RWPE1 (cell line): ENCODE measurements at regions not wholly inside any gene's neighbourhood (a gene's known extent, or its start where the extent isn't known, plus 50 kb on each side); places are given as distances from the start of the nearest gene placed in this dataset.
A peak's percentile ranks its signal among the peaks of the same experiment; 100 is the strongest.

ENCODE experiments used
- CTCF ChIA-PET: fragments of 350-600 bp; sonication (Branson Sonifier 250); formaldehyde crosslinking; extraction: SDS; loops from one replicate; lab custom pipeline; 2021; lab: Yijun Ruan, JAX
- POLR2A ChIA-PET: fragments of 400-600 bp; formaldehyde crosslinking; extraction: SDS; loops from one replicate; lab custom pipeline; 2020; ENCODE audit warnings: antibody characterized with exemption; ENCODE audit not compliant: low non-redundant PET; lab: Yijun Ruan, JAX
- DNase-seq: peaks from one replicate; pipeline ENCODE4 v3.0.0; 2012; ENCODE audit warnings: low spot score
- H3K27ac ChIP-seq: fragments of 450-650 bp; 2 replicates; pipeline ENCODE4 v1.5.1; 2017
- TF ChIP-seq, protein P1 (sequence below): fragments of 450-650 bp; conservative IDR thresholded peaks from 2 replicates; pipeline ENCODE4 v1.5.1; 2017; ENCODE audit warnings: low read depth, mild to moderate bottlenecking

DNA sequence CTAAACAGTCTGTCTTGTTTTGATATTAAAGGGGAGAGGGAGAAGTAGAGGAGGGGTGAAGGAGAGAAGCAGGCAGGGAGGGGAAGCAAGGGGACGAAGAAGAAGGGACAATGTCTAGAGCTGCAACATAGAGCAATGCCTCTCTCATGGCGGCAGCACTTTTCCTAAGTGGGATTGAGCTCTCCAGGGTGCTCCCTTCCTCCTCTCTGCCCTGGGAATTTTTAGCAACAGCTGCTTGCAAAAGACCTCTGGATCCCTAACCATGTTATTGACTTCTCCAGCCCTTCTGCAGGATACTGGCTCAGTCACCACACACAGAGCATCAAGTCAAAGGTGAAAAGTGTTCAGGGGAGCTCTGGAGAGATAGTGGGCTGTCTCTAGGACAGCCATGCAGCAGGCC is 734.9 kb downstream of the EPHA4 start:
- CTCF ChIA-PET: no interaction called here
- no peak overlapping the region for H3K27ac ChIP-seq
- TF ChIP-seq, protein P1, sequence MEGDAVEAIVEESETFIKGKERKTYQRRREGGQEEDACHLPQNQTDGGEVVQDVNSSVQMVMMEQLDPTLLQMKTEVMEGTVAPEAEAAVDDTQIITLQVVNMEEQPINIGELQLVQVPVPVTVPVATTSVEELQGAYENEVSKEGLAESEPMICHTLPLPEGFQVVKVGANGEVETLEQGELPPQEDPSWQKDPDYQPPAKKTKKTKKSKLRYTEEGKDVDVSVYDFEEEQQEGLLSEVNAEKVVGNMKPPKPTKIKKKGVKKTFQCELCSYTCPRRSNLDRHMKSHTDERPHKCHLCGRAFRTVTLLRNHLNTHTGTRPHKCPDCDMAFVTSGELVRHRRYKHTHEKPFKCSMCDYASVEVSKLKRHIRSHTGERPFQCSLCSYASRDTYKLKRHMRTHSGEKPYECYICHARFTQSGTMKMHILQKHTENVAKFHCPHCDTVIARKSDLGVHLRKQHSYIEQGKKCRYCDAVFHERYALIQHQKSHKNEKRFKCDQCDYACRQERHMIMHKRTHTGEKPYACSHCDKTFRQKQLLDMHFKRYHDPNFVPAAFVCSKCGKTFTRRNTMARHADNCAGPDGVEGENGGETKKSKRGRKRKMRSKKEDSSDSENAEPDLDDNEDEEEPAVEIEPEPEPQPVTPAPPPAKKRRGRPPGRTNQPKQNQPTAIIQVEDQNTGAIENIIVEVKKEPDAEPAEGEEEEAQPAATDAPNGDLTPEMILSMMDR: no peak
- POLR2A ChIA-PET: no interaction called here
- DNase-seq: no peak

DNA sequence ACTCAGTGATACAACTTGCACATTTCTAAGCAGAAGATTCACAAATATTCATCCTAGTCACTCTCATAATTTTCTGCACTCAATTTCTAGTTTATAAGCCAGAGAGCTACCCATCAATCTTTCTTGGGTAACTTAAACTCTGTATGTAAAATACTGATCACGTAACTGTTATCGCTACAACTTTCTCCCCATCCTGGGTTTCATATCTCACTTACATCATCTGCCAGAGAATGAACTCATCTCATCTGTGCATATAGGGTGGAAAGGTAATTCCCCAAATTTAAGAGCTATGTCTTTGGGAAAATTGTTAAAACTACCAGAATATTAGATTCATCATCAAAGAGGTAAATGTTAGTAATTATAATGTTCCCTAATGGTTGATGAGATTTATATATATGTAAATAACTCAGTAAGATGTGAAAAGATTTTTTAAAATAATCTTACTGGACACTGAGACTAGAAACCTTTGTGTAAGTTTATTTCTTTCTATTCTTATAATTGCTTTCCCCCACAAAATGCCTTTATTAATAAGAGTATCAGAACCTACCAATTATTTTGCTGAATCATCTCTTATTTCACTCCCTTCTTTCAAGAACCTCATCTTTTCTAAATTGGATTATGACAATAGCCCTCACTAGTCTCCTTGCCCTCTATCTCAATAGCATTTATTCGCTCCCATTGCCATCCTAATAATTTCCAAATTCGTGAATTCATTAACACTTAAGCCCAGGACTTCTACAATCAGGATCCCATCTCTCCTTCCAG is 729.0 kb downstream of the EPHA4 start:
- TF ChIP-seq, protein P1: no peak
- no peak overlapping the region for H3K27ac ChIP-seq
- no peak for DNase-seq
- ChIA-PET CTCF (interaction anchor here (0.5 kb wide), 1 partner anchor 176 kb away, joined by 5 read pairs; no protein-coding TSS in a partner anchor), POLR2A (no interaction called here)

DNA sequence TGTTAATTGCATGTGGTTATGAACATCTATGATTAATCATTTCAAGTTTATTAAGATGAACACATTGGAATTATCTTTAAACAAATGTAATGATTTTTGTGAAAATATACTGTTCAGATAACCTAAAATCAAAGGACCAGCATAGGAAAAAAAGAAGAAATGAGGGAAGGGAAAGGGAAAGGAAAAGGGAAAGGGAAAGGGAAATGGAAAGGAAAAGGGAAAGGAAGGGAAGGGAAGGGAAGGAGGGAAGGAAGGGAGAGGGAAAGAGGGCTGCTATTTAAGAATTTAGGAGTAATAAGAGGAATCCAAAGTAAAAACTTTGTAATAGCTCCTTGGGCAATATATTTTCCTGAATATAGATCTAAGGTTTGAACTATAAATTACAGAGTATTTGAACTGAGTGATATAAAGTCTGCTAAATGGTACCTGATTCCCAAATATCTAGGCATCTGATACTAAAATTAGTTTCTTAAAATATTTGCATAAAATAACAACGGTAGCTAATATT is 726.3 kb downstream of the EPHA4 start:
- no peak overlapping the region for H3K27ac ChIP-seq
- TF ChIP-seq, protein P1: no peak
- ChIA-PET POLR2A (no interaction called here), CTCF (no interaction called here)
- no peak for DNase-seq

DNA sequence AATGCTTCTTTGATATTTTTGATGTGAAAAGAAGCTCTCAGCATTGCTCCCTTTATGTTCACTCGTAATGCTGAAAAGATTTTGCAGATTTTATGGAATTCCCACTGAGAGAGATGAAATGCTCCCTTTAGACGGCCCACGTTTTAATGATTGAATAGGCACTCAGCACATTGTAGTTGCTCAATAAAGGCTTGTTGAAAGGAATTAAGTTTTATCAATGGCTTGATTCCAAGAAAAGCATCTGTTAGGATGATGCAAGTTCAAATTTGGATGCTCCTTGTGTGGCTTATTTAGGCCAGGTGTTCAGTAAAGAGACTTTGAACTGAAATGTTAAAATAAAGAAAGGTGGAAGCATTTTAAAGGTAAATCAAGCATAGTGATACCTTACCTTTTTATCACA is 725.1 kb downstream of the EPHA4 start:
- no peak for DNase-seq
- TF ChIP-seq, protein P1: no peak
- POLR2A ChIA-PET: no interaction called here
- CTCF ChIA-PET: interaction anchor here (0.8 kb wide), 1 partner anchor 727 kb away, joined by 3 read pairs; no protein-coding TSS in a partner anchor
- H3K27ac ChIP-seq: no peak overlapping the region

DNA sequence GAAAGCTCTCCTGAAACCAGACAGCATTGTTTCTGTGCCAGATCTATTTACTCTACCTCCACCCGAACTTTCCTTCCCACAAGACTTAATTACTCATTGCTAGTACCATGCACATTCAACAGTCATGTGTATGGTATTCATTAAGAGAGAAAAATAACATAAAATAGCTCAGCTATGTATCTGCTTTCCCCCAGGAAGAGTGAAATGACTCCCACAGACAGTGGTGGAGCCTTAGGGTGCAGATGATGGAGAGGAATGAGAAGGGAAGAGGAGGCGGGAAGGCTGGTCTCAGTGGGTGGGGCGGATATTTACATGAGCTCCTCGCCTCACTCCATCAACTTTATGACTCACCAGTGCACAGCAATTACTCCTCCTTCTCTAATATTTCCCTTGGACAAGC is 724.5 kb downstream of the EPHA4 start:
- DNase-seq: peak; percentile 70
- CTCF ChIA-PET: interaction anchor here (0.8 kb wide), 1 partner anchor 726 kb away, joined by 3 read pairs; no protein-coding TSS in a partner anchor

DNA sequence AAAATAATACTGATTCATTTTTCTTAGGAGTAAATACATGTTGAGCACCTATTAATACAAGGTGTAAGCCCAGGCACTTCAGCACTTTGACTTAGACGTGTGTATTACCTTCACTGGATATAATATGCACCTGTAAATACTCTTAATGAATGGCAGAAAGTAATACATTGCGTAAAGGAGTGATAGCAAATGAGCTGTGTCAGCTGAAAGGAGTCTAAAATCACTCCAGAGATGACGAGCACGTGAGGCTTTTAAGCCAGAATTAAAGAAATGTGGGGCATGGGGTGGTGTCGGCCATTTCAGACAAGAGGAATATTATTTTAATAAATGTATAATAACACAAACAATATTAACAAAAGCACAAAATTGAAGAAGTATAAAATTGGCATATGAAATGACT is 722.7 kb downstream of the EPHA4 start:
- TF ChIP-seq, protein P1: no peak
- ChIA-PET POLR2A (no interaction called here), CTCF (no interaction called here)
- no peak for DNase-seq
- no peak overlapping the region for H3K27ac ChIP-seq

More for the DNA sequence above, 724.5 kb downstream of the EPHA4 start:
- TF ChIP-seq, protein P1: no peak
- POLR2A ChIA-PET: no interaction called here
- no peak overlapping the region for H3K27ac ChIP-seq
